GM19467 (cell line): ENCODE measurements at regions not wholly inside any gene's neighbourhood (a gene's known extent, or its start where the extent isn't known, plus 50 kb on each side); places are given as distances from the start of the nearest gene placed in this dataset.

Source experiments
- ATAC-seq: cut with Tn5 transposase; IDR thresholded peaks from one replicate; pipeline ENCODE4 v1.9.1; 2021; ENCODE audit warnings: mild to moderate bottlenecking, moderate library complexity; ENCODE audit not compliant: unreplicated experiment

- no peak for ATAC-seq
These were observed 56.9 kb downstream of the RDH14 start for GRCh38 chr2:18503376-18504228.

- no peak for ATAC-seq
These were observed 58.3 kb downstream of the RDH14 start for GRCh38 chr2:18502142-18502541.

GRCh38 chr2:18501729-18502128, 58.7 kb downstream of the RDH14 start:
- no peak for ATAC-seq

- no peak for ATAC-seq
These were observed 59.3 kb downstream of the RDH14 start for GRCh38 chr2:18501156-18501555.

- ATAC-seq, result no peak
These were observed 60.1 kb downstream of the RDH14 start for GRCh38 chr2:18500333-18500732.

- ATAC-seq, result no peak
These were observed 61.9 kb downstream of the RDH14 start for GRCh38 chr2:18498531-18498930.

GRCh38 chr2:18496516-18496915, 63.9 kb downstream of the RDH14 start:
- ATAC-seq, result no peak

GRCh38 chr2:18495058-18495457, 65.4 kb downstream of the RDH14 start:
- ATAC-seq, result no peak

GRCh38 chr2:18492721-18493120, 67.7 kb downstream of the RDH14 start:
- no peak for ATAC-seq

- no peak for ATAC-seq
These were observed 68.9 kb downstream of the RDH14 start for GRCh38 chr2:18491577-18491976.

GRCh38 chr2:18490901-18491300, 69.6 kb downstream of the RDH14 start:
- no peak for ATAC-seq

- ATAC-seq, result no peak
These were observed 73.1 kb downstream of the RDH14 start for GRCh38 chr2:18487106-18487913.

- ATAC-seq, result no peak
These were observed 75.8 kb downstream of the RDH14 start for GRCh38 chr2:18484625-18485024.

- no peak for ATAC-seq
These were observed 76.6 kb downstream of the RDH14 start for GRCh38 chr2:18483896-18484295.

GRCh38 chr2:18482666-18483065, 77.8 kb downstream of the RDH14 start:
- no peak for ATAC-seq

- ATAC-seq, result no peak
These were observed 80.5 kb downstream of the RDH14 start for GRCh38 chr2:18479947-18480369.

- no peak for ATAC-seq
These were observed 83.2 kb downstream of the RDH14 start for GRCh38 chr2:18477293-18477692.

GRCh38 chr2:18476484-18476883, 84.0 kb downstream of the RDH14 start:
- ATAC-seq, result no peak

- ATAC-seq, result no peak
These were observed 84.6 kb downstream of the RDH14 start for GRCh38 chr2:18475884-18476283.

- no peak for ATAC-seq
These were observed 85.8 kb downstream of the RDH14 start for GRCh38 chr2:18474700-18475099.

GRCh38 chr2:18473241-18474181, 86.9 kb downstream of the RDH14 start:
- ATAC-seq, result no peak
